ENCODE measurements at regions not wholly inside any gene's neighbourhood (a gene's known extent, or its start where the extent isn't known, plus 50 kb on each side); places are given as distances from the start of the nearest gene placed in this dataset.
"Not testable (repeated sequence)": the region's sequence is repeated elsewhere in the genome, so short reads cannot be mapped to it uniquely, and the experiment has no call there.

- no peak overlapping the region for H3K4me3 ChIP-seq (ENCODE audit: low read depth, low read length)
- no peak for TF ChIP-seq CTCF (IDR thresholded peaks at IDR 0.05; ENCODE audit: borderline replicate concordance, insufficient read depth, low read depth, low read length)
Observed at GRCh38 chr5:74535926-74536325, 104.6 kb downstream of the ENC1 start.

GRCh38 chr5:74534397-74535129 lies 106.0 kb downstream of the ENC1 start:
- TF ChIP-seq CTCF (IDR thresholded peaks at IDR 0.05; ENCODE audit: borderline replicate concordance, insufficient read depth, low read depth, low read length): no peak
- H3K4me3 ChIP-seq (ENCODE audit: low read depth, low read length): no peak overlapping the region

GRCh38 chr5:74530326-74531050 lies 110.0 kb downstream of the ENC1 start:
- TF ChIP-seq CTCF (IDR thresholded peaks at IDR 0.05; ENCODE audit: borderline replicate concordance, insufficient read depth, low read depth, low read length): no peak
- H3K4me3 ChIP-seq (ENCODE audit: low read depth, low read length): no peak overlapping the region

- H3K4me3 ChIP-seq (ENCODE audit: low read depth, low read length): no peak overlapping the region
- no peak for TF ChIP-seq CTCF (IDR thresholded peaks at IDR 0.05; ENCODE audit: borderline replicate concordance, insufficient read depth, low read depth, low read length)
Observed at GRCh38 chr5:74529101-74529500, 111.4 kb downstream of the ENC1 start.

DNA sequence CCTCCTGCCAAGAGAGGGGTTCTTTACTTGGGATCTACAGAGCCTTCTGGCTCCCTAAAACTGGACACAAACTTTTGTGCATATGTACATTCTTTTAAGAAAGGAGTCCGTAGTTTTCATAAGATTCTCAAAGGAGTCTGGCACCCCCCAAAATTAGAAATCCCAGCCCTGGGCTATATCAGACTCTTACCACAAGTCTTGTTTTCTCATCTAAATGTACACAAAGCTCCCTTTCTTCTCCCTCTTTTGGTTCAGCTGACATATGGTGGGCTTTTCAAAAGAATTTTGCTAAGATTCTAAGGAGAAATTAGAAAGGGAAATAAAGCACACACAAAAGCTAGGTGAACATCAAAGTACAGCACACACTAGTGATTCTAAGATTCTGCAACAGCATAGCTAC lies 114.4 kb downstream of the ENC1 start:
- TF ChIP-seq CTCF (IDR thresholded peaks at IDR 0.05; ENCODE audit: borderline replicate concordance, insufficient read depth, low read depth, low read length): no peak
- no peak overlapping the region for H3K4me3 ChIP-seq (ENCODE audit: low read depth, low read length)

DNA sequence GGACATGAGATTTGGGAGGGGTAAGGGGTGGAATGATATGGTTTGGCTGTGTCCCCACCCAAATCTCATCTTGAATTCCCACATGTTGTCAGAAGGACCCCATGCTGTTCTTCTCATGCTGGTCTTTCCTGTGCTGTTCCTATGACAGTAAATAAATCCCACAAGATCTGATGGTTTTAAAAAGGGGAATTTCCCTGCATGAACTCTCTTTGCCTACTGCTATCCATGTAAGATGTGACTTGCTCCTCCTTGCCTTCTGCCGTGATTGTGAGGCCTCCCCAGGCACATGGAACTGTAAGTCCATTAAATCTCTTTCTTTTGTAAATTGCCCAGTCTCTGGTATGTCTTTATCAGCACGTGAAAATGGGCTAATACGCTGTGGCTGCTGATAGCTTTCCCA lies 115.8 kb downstream of the ENC1 start:
- not testable (repeated sequence) for H3K4me3 ChIP-seq (ENCODE audit: low read depth, low read length)

GRCh38 chr5:74523698-74524097 lies 116.8 kb downstream of the ENC1 start:
- not testable (repeated sequence) for H3K4me3 ChIP-seq (ENCODE audit: low read depth, low read length)

DNA sequence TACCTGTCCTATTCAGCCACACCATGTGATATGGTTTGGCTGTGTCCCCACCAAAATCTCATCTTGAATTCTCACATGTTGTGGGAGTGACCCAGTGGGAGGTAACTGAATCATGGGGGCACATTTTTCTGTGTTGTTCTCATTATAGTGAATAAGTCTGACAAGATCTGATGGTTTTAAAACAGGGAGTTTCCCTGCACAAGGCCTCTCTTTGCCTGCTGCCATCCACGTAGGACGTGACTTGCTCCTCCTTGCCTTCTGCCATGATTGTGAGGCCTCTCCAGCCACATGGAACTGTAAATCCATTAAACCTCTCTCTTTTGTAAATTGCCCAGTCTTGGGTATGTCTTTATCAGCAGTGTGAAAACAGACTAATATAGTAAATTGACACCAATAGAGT lies 117.7 kb downstream of the ENC1 start:
- H3K4me3 ChIP-seq (ENCODE audit: low read depth, low read length): not testable (repeated sequence)
